OCI-LY1 (cell line): ENCODE measurements at regions not wholly inside any gene's neighbourhood (a gene's known extent, or its start where the extent isn't known, plus 50 kb on each side); places are given as distances from the start of the nearest gene placed in this dataset.

Experiments
- H2AFZ ChIP-seq: fragments of 200-600 bp; sonication (generic), shearing (Covaris generic); 2 replicates; pipeline ENCODE4 v1.6.0; 2014; ENCODE audit warnings: antibody characterized with exemption, mild to moderate bottlenecking, low read length
- H3F3A ChIP-seq: fragments of 200-600 bp; sonication (generic), shearing (Covaris generic); 2 replicates; pipeline ENCODE4 v1.6.0; 2014; ENCODE audit warnings: mild to moderate bottlenecking, antibody characterized with exemption, low read length, moderate library complexity; ENCODE audit not compliant: insufficient read depth
- H3K27ac ChIP-seq: fragments of 200-600 bp; sonication (generic); 2 replicates; pipeline ENCODE4 v1.5.1; 2014; ENCODE audit warnings: low read length, mixed run types, mild to moderate bottlenecking, low read depth; ENCODE audit not compliant: poor library complexity, severe bottlenecking
- H3K27me3 ChIP-seq: fragments of 200-600 bp; sonication (generic); 2 replicates; pipeline ENCODE4 v1.6.0; 2014; ENCODE audit warnings: antibody characterized with exemption, mild to moderate bottlenecking, low read length, moderate library complexity; ENCODE audit not compliant: insufficient read depth
- H3K36me3 ChIP-seq: fragments of 200-600 bp; sonication (generic); 2 replicates; pipeline ENCODE4 v1.6.1; 2014; ENCODE audit warnings: mild to moderate bottlenecking, antibody characterized with exemption, low read length, moderate library complexity, mixed read lengths; ENCODE audit not compliant: insufficient read depth
- H3K4me1 ChIP-seq: fragments of 200-600 bp; sonication (generic); 2 replicates; pipeline ENCODE4 v1.5.1; 2014; ENCODE audit warnings: mild to moderate bottlenecking, low read length, moderate library complexity; ENCODE audit not compliant: insufficient read depth, severe bottlenecking
- H3K4me2 ChIP-seq: fragments of 200-600 bp; sonication (generic), shearing (Covaris generic); 2 replicates; pipeline ENCODE4 v1.6.1; 2014; ENCODE audit warnings: low read length
- H3K4me3 ChIP-seq: fragments of 200-600 bp; sonication (generic); 2 replicates; pipeline ENCODE4 v1.5.1; 2014; ENCODE audit warnings: low read length, low read depth, mild to moderate bottlenecking, mixed read lengths; ENCODE audit not compliant: poor library complexity, severe bottlenecking
- H3K79me2 ChIP-seq: fragments of 200-600 bp; shearing (Covaris generic); 2 replicates; pipeline ENCODE4 v1.6.1; 2016; ENCODE audit warnings: mixed run types, low read length, mixed read lengths; ENCODE audit not compliant: insufficient read depth
- H3K9ac ChIP-seq: fragments of 200-600 bp; sonication (generic), shearing (Covaris generic); 2 replicates; pipeline ENCODE4 v1.6.1; 2014; ENCODE audit warnings: mild to moderate bottlenecking, low read length, mixed read lengths
- H3K9me2 ChIP-seq: fragments of 200-600 bp; sonication (generic), shearing (Covaris generic); 2 replicates; pipeline ENCODE4 v1.6.1; 2014; ENCODE audit warnings: low read depth, mild to moderate bottlenecking, low read length, mixed read lengths
- H3K9me3 ChIP-seq: fragments of 200-600 bp; shearing (Covaris generic); 2 replicates; pipeline ENCODE4 v1.6.1; 2014; ENCODE audit warnings: low read length, mixed read lengths
- H4K20me1 ChIP-seq: fragments of 200-600 bp; sonication (generic), shearing (Covaris generic); 2 replicates; pipeline ENCODE4 v1.6.0; 2016; ENCODE audit warnings: mild to moderate bottlenecking, low read length; ENCODE audit not compliant: insufficient read depth
- EZH2 ChIP-seq: fragments of 200-600 bp; sonication (generic), shearing (Covaris generic); IDR thresholded peaks from 2 replicates; pipeline ENCODE4 v1.8.0; 2017; ENCODE audit warnings: borderline replicate concordance, mixed run types, mild to moderate bottlenecking, antibody characterized with exemption, low read length, moderate library complexity, mixed read lengths
- TF ChIP-seq, protein P1 (sequence below): fragments of 200-600 bp; sonication (generic), shearing (Covaris generic); IDR thresholded peaks from 2 replicates; pipeline ENCODE4 v1.5.1; 2017; ENCODE audit warnings: mild to moderate bottlenecking, antibody characterized with exemption, low read length, moderate library complexity, mixed read lengths

DNA sequence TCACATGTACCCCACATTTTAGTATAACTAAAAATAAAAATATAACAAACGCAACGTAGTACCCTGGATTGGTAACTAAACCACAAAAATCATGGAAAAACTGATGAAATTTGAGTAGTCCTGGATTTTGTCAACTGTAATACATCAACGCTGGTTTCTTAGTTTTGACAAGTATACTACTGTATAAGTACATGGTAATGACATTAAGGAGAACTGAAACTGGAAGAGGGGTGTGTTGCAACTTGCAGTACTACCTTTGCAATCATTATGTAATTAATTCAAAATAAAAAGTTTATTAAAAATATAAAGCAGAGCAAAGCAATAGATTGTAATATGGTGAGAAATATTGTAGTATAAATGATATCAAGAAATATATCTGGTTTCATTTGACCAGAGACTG lies 1158.0 kb upstream of the SPRY2 start:
- no peaks in the 10 kb centered on the region for H3K9me2 ChIP-seq
- H3K27ac ChIP-seq: no peak overlapping the region
- H2AFZ ChIP-seq: no peak overlapping the region
- no peaks in the 10 kb centered on the region for H3K27me3 ChIP-seq
- H3K79me2 ChIP-seq: no peaks in the 10 kb centered on the region
- no peak overlapping the region for H3K4me3 ChIP-seq
- no peak overlapping the region for H3K4me2 ChIP-seq
- no peaks in the 10 kb centered on the region for H3F3A ChIP-seq
- H3K36me3 ChIP-seq: no peaks in the 10 kb centered on the region
- H3K9ac ChIP-seq: no peak overlapping the region
- H3K9me3 ChIP-seq: no peaks in the 10 kb centered on the region
- H3K4me1 ChIP-seq: no peaks in the 10 kb centered on the region
- TF ChIP-seq EZH2: no peak
- TF ChIP-seq, protein P1, sequence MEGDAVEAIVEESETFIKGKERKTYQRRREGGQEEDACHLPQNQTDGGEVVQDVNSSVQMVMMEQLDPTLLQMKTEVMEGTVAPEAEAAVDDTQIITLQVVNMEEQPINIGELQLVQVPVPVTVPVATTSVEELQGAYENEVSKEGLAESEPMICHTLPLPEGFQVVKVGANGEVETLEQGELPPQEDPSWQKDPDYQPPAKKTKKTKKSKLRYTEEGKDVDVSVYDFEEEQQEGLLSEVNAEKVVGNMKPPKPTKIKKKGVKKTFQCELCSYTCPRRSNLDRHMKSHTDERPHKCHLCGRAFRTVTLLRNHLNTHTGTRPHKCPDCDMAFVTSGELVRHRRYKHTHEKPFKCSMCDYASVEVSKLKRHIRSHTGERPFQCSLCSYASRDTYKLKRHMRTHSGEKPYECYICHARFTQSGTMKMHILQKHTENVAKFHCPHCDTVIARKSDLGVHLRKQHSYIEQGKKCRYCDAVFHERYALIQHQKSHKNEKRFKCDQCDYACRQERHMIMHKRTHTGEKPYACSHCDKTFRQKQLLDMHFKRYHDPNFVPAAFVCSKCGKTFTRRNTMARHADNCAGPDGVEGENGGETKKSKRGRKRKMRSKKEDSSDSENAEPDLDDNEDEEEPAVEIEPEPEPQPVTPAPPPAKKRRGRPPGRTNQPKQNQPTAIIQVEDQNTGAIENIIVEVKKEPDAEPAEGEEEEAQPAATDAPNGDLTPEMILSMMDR: no peak
- H4K20me1 ChIP-seq: no peaks in the 10 kb centered on the region

DNA sequence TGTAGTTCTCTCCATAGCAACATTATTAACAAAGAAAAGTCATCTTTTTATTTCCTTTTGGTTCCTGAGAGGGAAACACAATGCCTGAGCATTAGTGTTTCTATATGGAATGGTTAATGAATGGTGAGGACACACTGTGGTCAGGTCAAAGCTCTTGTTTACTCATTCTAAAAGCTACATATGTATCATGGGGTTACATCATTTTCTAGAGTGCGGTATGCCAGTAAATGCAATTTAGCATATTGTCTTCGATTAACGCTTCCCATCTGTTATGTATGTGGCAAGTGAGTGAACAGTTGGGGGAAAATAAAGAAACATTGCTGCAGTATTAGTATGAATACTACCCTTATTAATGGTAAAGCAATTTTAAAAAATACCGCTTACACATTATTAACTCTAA lies 1152.2 kb upstream of the SPRY2 start:
- Histone ChIP-seq H3K27me3 (no peaks in the 10 kb centered on the region), H3K9ac (no peak overlapping the region), H4K20me1 (no peaks in the 10 kb centered on the region), H2AFZ (no peak overlapping the region), H3K4me1 (no peaks in the 10 kb centered on the region), H3K9me2 (no peaks in the 10 kb centered on the region), H3K36me3 (no peaks in the 10 kb centered on the region), H3K4me3 (no peak overlapping the region), H3F3A (no peaks in the 10 kb centered on the region), H3K4me2 (no peak overlapping the region), H3K27ac (no peak overlapping the region), H3K9me3 (no peaks in the 10 kb centered on the region), H3K79me2 (no peaks in the 10 kb centered on the region)
- TF ChIP-seq, protein P1: no peak
- TF ChIP-seq EZH2: no peak

GRCh38 chr13:81492449-81492848 lies 1151.5 kb upstream of the SPRY2 start:
- H2AFZ ChIP-seq: no peak overlapping the region
- no peak overlapping the region for H3K4me3 ChIP-seq
- no peaks in the 10 kb centered on the region for H3K27me3 ChIP-seq

More at GRCh38 chr13:81492449-81492848, 1151.5 kb upstream of the SPRY2 start:
- H3K9me3 ChIP-seq: no peaks in the 10 kb centered on the region
- no peaks in the 10 kb centered on the region for H3F3A ChIP-seq
- no peak overlapping the region for H3K9ac ChIP-seq
- H3K4me2 ChIP-seq: no peak overlapping the region
- no peaks in the 10 kb centered on the region for H4K20me1 ChIP-seq
- H3K4me1 ChIP-seq: no peaks in the 10 kb centered on the region
- no peaks in the 10 kb centered on the region for H3K9me2 ChIP-seq
- H3K36me3 ChIP-seq: no peaks in the 10 kb centered on the region
- TF ChIP-seq EZH2: no peak
- TF ChIP-seq, protein P1: no peak
- no peak overlapping the region for H3K27ac ChIP-seq
- H3K79me2 ChIP-seq: no peaks in the 10 kb centered on the region
